HG02970 (cell line): ENCODE measurements at regions not wholly inside any gene's neighbourhood (a gene's known extent, or its start where the extent isn't known, plus 50 kb on each side); places are given as distances from the start of the nearest gene placed in this dataset.

Experiments
- ATAC-seq: cut with Tn5 transposase; IDR thresholded peaks from one replicate; pipeline ENCODE4 v1.9.1; 2021; ENCODE audit warnings: mild to moderate bottlenecking, moderate library complexity, moderate number of reproducible peaks; ENCODE audit not compliant: unreplicated experiment, low FRiP score

DNA sequence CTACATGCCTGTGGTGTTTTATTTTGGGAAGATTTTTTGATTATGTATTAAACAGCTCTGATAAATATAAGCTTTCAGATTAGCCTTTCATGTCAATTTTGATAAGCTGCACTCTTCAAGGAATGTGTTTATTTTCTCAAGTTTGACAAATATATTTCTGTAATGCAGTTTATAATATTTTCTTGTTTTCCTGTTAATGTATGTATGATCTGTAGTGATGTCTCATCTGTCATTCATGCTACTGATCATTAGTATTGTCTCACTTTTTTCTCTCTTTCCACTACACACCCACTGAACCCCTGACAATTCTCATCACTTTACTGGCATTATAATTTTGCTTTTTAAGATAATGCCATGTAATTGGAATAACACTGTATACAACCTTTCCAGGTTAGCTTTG is 100.9 kb downstream of the TMEM18 start:
- ATAC-seq = no peak

DNA sequence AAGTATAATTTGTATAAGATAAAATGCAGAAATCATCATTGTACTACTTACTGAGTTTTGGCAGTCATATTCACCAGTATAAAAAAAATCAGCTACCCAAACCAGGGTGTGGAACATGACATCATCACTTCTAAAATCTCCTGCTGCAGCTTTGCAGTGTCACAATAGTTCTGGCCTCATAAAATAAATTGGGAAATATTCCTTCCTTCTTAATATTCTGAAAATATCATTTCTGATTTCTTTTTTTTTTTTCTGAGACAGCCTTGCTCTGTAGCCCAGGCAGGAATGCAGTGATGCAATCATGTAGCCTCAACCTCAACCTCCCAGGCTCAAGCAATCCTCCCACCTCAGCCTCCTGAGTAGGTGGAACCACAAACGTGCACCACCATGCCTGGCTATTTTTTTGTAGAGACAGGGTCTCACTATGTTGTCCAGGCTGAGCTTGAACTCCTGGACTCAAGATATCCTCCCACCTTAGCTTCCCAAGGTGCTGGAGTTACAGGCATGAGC is 101.4 kb downstream of the TMEM18 start:
- no peak for ATAC-seq

DNA sequence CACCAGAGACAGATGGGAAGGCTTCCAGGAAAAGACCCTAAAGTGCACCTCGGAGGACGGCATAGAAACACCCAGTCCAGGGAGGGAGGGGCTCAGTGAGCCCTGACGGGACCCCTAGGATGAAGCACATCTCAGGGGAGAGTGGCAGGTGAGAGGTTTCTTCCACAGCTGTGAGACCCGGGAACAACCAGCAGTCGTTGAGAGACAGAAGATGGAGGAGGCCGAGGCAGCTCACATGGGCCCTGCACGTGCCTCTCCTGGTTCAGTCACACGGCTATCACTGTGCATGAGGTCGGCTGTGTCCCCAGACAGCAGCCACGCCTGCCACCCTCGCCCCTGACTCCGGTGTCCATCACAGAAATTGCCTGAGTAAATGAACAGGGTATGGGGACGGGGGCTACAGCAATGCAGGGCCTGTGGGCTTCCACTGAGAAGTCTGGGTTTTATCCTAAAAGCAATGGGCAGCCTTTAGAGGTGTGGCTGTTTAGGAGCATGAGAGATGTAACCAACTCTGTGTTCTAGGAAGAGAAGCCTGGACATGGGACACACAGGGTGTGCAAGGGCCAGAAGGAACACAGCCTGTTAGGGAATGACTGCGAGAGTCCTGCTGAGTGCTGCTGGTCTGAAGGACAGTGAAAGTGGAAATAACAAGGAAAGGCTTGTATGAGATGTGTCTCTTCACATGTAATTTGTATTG is 102.0 kb downstream of the TMEM18 start:
- ATAC-seq = no peak

DNA sequence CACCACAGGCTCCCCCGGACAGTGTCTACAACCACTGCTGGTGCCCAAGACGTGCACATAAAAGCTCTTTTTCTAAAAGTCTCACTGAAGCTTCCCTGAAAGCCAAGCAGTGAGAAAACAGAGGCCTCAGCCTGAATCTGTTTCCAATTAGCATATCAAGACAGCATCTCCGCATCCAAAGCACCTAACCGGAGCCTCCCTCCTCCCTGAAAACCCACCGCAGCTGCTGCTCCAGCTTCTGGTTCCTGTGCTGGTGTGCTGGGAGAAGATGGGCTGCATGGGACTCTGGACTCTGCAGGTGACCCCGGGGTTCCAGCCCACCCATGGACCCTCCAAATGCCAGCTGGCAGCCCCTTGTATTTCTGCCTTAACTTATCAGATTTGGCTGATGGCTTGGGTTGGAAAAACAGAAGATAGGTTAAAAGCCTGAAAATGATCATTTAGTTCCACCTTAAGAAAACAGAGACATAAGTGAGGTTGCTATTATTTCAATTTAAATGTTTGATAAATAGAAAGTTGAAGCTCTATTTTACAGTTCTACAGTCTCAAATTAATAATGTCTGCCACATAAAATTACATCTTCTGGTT is 103.3 kb downstream of the TMEM18 start:
- ATAC-seq = no peak

DNA sequence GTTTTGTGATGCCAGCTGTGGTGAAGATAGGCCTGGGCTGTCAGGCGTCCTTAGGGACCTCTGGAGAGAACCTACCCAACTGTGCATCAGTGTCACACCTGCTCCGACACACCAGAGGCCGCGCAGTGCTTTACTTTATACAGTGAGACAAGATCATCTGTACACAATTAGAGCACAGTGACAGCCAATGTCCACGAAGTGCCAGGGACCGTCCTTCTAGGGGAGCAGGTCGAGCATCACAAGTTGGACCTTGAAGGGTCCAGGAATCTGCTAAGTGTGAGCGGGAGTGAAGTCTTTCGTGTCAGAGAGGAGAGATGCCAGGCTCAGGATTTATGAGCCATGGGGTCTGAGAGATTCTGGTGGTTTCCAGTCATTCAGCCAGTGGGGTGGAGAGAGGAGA is 104.2 kb downstream of the TMEM18 start:
- no peak for ATAC-seq

DNA sequence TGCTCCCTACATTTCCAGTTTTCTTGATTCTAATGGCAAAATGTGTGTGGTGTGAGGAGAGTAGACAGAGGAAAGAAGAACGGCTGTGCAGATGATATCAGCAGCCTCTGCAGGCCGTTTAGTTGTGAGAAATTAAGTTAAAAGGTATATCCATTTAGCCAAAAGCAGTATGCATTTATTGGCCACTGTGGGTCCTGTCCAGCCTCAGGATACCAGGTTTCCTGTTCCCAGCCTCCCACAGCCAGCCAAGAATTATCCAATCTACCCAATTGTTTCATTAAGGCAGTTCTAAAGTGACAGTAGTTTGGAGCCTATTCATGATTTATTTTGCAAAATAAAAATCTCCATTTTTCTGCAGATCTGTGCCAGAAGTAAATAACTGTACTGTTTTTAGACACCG is 107.5 kb downstream of the TMEM18 start:
- ATAC-seq = no peak

DNA sequence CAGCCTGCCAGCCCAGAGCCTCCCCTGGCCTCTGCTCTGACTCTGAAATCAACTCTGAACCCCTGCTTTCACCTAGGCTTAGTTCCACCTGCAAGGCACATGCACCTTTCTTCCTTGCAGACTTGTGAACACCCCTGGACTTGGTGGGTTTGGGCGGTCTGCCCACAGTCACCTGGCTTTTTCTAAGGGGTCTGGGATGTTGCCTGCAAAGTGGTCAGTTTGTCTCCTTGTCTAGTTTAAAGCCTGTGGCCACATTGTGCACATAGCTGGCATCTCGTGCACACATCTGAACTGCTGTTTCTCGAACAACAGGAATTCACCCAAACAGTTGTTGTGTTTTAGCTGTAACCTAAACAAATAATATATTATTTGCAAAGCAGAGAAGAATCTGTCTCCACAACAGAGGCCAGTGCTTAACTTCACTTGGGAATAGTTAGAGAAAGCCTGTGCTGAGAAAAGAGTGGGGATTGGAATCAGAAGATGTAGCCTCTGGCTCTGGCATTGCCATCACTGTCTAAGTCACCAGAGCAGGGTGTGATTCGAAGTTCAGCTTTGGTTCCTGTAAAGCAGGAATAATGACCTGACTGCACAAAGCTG is 108.5 kb downstream of the TMEM18 start:
- no peak for ATAC-seq

DNA sequence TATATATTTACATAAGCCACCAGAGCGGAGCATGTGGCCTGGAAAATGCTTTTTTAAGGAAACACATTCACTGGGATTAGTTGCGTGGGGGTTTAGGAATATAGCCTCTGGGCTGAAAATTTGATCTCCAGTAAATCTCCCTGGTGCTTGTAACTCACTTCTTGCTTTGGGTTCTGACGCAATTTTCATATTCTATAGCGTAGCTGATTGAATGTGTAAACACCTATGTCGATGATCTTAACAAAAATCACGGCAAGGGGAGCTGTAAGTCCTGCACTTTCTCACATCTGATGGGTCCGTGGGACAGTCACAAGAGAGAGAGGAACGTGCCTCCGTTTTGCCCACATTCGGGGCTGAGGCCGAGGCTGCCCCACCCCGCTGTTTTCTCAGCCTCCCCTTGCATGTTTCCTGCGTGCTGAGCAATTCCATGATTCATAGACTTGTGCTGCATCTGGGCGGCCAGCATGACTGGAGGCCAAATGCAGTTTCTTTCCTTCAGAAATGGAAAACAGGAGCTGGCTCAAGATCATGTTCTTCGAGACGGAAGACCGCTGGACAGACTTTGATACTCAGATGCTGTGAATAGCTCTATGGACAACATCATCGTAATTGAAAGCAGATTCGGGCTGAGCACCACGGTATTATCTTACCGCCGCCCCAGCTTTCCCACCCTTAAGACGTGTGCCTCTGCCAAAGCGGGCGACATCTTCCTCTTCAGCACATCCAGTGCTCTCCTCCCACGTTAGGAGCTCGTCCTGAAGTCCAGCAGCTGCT is 109.2 kb downstream of the TMEM18 start:
- ATAC-seq = no peak

DNA sequence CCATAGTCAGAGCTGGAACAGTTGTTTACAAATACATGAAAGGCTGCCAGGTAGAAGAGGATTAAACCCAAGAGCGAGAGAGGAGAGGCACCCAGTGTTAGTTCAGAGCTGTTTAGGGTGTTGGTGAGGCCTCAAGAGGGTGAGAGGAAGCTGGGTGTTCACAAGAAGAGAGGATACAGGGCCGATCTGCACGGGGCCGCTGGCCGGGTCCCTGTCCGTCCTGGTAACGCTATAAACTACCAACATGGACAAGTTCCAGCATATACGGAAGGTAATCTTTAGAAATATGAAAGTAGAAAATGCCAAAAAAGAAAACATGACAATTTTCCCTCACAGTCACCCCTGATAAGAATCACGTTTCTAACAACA is 109.7 kb downstream of the TMEM18 start:
- no peak for ATAC-seq

DNA sequence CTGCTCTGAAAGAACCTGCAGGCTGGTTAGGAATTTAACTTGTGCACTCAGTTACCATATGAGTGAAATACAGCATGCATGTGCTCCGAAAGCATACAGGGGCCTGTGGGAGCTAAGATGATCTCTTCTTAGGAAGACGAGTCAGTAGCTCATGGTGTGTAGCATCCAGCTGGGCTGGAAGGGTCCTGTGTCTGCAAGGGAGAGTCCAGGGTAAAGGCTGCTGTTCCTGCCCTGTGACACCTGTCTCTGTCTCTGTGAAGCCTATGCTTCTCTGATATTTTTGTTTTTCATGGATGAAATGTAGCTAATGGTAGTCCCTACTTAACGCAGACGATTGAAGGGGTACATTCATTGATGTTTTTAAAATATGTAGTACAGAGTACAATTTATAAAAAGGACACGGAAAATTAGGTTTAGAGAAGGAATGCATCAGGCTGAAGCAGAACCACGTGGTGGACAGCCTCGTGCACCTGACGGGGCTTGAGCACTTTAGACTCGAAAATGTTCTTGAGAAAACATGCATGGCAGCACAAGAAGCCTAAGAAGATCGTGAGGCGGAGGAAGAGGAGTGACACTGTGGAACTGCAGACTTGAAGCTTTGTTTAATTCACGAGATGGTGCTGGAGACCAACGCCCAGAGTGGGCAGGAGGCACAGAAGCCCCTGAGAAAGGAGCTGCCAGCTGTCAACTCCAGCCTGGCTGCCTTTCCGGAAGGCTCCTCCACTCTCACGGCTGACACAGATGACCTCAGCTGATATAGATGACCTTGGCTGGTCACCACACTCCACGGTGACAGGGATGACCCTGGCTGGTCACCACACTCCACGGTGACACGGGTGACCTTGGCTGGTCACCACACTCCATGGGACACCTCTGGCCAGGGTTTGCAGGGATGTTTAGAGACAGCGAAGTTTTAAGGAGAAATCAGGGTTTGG is 110.6 kb downstream of the TMEM18 start:
- no peak for ATAC-seq

DNA sequence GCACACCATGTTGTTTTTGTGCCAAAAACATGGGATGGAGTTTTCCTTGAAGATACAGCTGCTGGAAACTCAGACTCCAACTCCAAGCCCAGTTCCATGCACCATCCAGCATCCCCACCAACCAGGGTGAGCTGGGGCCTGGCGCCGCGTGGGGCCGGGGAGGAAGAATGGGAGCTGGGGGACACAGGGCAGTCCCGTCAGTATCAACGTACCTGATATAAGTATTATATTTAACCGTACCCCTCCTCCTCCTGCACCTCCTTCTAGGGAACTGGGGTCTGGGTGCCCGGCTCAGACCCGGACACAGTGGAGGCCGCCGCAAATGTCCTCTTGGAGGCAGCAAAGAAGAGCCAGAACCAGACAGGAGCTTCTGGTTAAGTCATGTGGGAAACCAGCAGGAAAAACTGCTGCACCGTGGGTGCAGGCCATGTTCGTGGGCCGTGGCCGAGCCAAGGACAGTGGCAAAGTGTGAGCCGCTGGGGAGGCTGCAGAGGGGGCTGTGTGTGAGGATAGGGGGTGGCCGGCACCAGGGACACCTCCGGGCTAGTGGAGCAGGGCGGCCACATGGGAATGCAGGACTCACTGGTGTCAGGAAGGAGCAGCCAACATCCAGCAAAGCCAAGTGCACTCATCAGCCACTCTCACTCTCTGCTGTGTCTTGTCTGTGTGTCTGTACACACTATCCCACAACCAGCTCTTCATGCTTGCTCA is 112.6 kb downstream of the TMEM18 start:
- no peak for ATAC-seq

DNA sequence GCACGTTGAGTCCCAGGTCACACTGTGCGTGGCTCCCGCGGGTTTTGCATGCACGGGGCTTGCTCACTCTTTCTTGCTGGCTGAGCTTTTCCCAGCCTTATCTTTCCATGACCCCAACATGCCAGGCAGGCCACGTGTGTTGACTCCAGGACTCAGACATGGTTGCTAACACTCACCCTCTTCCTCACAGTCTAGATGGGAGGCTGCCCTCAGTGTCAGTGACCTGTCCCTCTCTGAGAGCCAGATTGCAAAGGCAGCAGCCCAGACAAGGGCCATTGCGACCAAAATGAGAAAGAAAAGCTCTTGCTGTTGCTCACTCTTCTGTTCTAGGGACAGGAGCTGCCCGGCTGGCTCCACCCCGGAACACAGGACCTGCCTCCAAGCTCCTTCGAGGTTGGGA is 113.7 kb downstream of the TMEM18 start:
- no peak for ATAC-seq

DNA sequence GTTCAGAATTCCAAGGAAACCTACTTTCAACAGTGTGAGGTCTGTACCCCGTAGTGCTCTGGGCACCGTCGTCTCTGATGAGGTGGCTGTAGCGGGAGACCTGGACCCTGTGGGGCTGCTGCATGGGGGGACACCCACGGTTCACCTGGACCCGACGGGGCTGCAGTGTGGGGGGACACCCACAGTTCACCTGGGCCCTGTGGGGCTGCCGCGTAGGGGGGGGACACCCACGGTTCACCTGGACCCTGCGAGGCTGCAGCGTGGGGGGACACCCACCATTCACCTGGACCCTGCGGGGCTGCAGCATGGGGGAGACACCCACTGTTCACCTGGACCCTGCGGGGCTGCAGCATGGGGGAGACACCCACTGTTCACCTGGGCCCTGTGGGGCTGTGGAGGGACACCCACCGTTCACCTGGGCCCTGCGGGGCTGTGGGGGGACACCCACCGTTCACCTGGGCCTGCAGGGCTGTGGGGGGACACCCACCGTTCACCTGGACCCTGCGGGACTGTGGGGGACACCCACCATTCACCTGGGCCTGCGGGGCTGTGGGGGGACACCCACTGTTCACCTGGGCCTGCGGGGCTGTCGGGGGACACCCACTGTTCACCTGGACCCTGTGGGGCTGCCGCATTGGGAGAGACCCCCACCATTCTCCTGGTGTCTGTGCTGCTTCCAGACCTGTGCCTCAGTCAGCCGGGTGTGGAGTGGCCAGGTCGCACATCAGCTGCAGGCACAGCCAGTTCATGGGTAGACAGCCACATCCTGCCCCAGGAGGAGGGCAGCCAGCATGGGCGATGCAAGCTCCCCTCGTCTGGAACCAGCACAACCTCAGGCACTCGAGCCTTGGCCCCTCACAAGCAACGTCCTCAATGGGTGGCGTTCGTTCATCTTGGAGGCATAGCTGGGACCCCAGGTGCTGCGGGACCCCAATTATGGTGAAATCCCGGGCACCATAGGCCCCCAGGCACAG is 114.5 kb downstream of the TMEM18 start:
- no peak for ATAC-seq

DNA sequence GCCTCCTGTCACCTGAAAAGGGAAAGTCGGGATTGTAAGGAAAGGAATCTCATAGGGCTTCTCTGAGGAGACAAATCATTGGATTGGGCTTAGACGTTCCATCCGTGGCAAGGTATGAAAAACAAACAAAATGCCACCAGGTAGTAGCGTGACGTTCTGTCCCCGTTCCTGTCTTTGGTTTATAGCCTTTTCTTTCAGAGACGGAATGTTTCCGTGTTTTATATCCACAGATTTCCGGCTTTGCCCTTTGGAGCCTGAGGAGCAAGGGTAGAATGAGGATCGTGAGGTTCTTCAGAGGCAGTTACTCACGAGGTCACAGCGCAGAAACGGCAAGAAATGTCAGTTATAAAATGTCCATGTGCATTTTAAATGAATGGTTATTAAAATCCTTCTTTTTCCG is 118.3 kb downstream of the TMEM18 start:
- no peak for ATAC-seq

DNA sequence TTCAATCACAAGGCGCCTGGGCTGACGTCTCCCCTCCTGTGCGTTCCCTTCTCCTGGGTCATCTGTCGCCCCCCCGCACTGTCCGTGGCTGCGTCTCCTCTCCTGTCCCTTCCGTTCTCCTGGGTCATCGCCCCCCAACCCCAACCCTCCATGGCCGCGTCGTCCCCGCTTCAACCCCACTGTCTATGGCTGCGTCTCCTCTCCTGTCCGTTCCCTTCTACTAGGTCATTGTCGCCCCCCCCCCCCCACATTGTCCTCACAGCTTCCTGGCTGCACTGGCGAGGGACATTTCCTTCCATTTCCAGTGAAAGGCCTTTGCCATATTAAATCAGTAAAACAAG is 118.9 kb downstream of the TMEM18 start:
- ATAC-seq = no peak

DNA sequence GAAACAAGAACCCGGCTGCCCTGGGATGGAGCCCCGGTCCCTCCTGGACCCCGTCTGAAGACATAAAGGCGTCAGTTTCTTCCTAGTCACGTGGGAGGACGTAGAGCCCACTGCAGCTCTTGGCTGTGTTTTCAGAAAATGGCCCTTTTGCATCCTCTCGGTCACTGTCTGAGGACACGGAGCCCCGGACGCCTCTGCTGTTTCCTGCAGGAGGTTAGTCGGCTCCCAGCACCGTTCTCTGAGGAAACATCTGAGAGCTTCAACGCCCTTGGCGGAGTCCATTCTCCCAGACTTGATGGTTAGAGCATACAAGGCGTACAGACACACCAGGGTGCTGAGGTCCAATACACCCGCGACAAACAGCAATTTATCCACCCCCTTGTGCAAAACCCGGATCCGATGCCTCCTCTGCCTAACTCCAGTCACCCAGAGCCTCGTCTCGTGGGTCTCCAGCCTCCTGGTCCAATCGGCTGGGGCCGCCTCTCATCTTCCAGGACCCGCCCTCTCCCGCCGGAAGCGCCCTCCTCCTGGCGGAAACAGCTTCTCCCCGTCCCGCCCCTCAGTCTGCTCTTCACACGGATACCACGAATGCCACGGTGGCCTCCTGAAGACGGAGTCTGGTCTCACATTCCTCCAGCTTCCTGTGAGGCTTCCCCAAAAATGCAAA is 119.4 kb downstream of the TMEM18 start:
- ATAC-seq = no peak

DNA sequence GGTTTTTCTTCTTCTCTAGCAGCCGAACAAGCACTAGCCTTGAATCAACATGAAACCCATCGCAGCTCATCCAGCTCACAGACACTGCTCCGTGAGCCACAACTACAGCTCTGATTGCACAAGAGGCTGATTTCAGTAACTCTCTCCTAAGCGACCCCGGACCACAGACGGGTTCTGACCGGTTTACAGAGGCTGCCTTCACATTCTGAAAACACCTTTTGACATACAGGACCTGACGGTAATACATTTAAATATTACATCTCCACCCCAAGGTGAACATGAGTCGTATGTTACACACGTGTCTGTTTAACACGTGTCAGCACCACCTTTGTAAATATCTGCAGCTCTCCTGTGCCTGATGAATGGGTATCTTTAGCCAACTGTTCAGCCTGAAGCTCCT is 120.7 kb downstream of the TMEM18 start:
- ATAC-seq = no peak
